ENCODE measurements at regions not wholly inside any gene's neighbourhood (a gene's known extent, or its start where the extent isn't known, plus 50 kb on each side); places are given as distances from the start of the nearest gene placed in this dataset.

- H2AFZ ChIP-seq (ENCODE audit: low read depth), result no peak overlapping the region
- ChIA-PET POLR2A (no interaction called here), CTCF (no interaction called here)
- 14% methylated on average over 10 of the region's 10 CpGs for WGBS (ENCODE audit: low lambda C conversion rate)
- DNase-seq, result no peak
- TF ChIP-seq TEAD4 (IDR thresholded peaks at IDR 0.05; ENCODE audit: borderline replicate concordance, insufficient read depth), result no peak
- no peak for TF ChIP-seq CHD2 (IDR thresholded peaks at IDR 0.05; ENCODE audit: low read length, partially characterized antibody)
- TF ChIP-seq SMC3 (IDR thresholded peaks at IDR 0.05; ENCODE audit: low read depth, low read length), result no peak
- no peak for TF ChIP-seq RFX5 (IDR thresholded peaks at IDR 0.05; ENCODE audit: low read length)
- no peak for TF ChIP-seq ELF1 (IDR thresholded peaks at IDR 0.05)
- TF ChIP-seq RAD21 (IDR thresholded peaks at IDR 0.05; ENCODE audit: low read length), result no peak
- no peak for TF ChIP-seq FOSL2 (IDR thresholded peaks at IDR 0.05; ENCODE audit: borderline replicate concordance, low read depth)
- H3K36me3 ChIP-seq (replicated peaks in 1 of 2; ENCODE audit: control insufficient read depth in 1 of 2, insufficient read depth in 2 of 2, low read length in 1 of 2), result no peaks in the 10 kb centered on the region
- H3K9me3 ChIP-seq, result no peaks in the 10 kb centered on the region
- no peaks in the 10 kb centered on the region for H3K4me1 ChIP-seq (ENCODE audit: control insufficient read depth in 1 of 2, insufficient read depth in 2 of 2, low read depth in 1 of 2, low read length in 1 of 2)
- H3K27ac ChIP-seq (ENCODE audit: low read depth in 2 of 2, low read length in 1 of 2), result no peak overlapping the region
- H3K4me3 ChIP-seq (ENCODE audit: low read depth in 2 of 2, low read length in 1 of 2), result no peak overlapping the region
- H3K4me2 ChIP-seq, result no peak overlapping the region
- no peaks in the 10 kb centered on the region for H3F3A ChIP-seq (replicated peaks; ENCODE audit: insufficient read depth)
- H3K27me3 ChIP-seq (ENCODE audit: insufficient read depth), result peaks cover 35% of the 10 kb centered on the region
- no peaks in the 10 kb centered on the region for H3K9me2 ChIP-seq
- no peak overlapping the region for H3K9ac ChIP-seq
- H3K79me2 ChIP-seq (ENCODE audit: insufficient read depth), result no peaks in the 10 kb centered on the region
- no peaks in the 10 kb centered on the region for H4K20me1 ChIP-seq (ENCODE audit: insufficient read depth)
These were observed 129.5 kb upstream of the SSTR4 start for GRCh38 chr20:22905658-22906057.

DNA sequence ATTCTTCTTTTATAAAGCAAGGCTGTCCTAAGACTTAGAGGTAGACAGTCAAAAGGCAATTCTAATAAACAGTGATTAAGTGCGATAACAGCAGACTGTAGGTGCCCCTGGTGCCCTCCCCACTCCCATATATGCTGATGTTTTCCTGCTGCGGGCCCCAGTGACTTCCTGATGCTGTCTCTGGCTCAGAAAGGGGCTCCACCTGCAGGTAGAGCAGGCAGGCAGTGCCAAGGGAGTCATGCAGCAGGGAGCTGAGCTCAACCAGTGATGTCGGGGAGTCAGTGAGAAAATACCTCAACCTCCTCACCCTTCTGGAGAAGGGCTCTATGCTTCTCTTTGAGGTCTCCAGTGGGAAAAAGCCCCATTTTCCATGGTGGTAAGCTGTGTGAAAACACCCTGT lies 126.7 kb upstream of the SSTR4 start:
- H3K4me2 ChIP-seq, result no peak overlapping the region
- H3K4me3 ChIP-seq (ENCODE audit: low read depth in 2 of 2, low read length in 1 of 2), result no peak overlapping the region
- POLR2A ChIA-PET, result no interaction called here
- DNase-seq, result no peak
- no peaks in the 10 kb centered on the region for H3K79me2 ChIP-seq (ENCODE audit: insufficient read depth)
- H3K27ac ChIP-seq (ENCODE audit: low read depth in 2 of 2, low read length in 1 of 2), result no peak overlapping the region
- no peak for TF ChIP-seq FOSL2 (IDR thresholded peaks at IDR 0.05; ENCODE audit: borderline replicate concordance, low read depth)
- TF ChIP-seq RFX5 (IDR thresholded peaks at IDR 0.05; ENCODE audit: low read length), result no peak
- no peak for TF ChIP-seq SMC3 (IDR thresholded peaks at IDR 0.05; ENCODE audit: low read depth, low read length)
- TF ChIP-seq SIN3A (IDR thresholded peaks at IDR 0.05; ENCODE audit: borderline replicate concordance, low read depth, low read length), result no peak
- TF ChIP-seq JUND (IDR thresholded peaks at IDR 0.05), result no peak
- no peak for TF ChIP-seq EZH2phosphoT487 (IDR thresholded peaks at IDR 0.05; ENCODE audit: borderline replicate concordance, low read depth)
- no peak for TF ChIP-seq RAD21 (IDR thresholded peaks at IDR 0.05; ENCODE audit: low read length)
- TF ChIP-seq, protein P1, sequence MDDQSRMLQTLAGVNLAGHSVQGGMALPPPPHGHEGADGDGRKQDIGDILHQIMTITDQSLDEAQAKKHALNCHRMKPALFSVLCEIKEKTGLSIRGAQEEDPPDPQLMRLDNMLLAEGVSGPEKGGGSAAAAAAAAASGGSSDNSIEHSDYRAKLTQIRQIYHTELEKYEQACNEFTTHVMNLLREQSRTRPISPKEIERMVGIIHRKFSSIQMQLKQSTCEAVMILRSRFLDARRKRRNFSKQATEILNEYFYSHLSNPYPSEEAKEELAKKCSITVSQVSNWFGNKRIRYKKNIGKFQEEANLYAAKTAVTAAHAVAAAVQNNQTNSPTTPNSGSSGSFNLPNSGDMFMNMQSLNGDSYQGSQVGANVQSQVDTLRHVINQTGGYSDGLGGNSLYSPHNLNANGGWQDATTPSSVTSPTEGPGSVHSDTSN (IDR thresholded peaks at IDR 0.05), result no peak
- no peak for TF ChIP-seq CHD2 (IDR thresholded peaks at IDR 0.05; ENCODE audit: low read length, partially characterized antibody)
- TF ChIP-seq, protein P2, sequence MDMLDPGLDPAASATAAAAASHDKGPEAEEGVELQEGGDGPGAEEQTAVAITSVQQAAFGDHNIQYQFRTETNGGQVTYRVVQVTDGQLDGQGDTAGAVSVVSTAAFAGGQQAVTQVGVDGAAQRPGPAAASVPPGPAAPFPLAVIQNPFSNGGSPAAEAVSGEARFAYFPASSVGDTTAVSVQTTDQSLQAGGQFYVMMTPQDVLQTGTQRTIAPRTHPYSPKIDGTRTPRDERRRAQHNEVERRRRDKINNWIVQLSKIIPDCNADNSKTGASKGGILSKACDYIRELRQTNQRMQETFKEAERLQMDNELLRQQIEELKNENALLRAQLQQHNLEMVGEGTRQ (IDR thresholded peaks at IDR 0.05; ENCODE audit: borderline replicate concordance, low read depth, low read length), result no peak
- TF ChIP-seq YY1 (IDR thresholded peaks at IDR 0.05; ENCODE audit: low read depth), result no peak
- TF ChIP-seq MEF2A (IDR thresholded peaks at IDR 0.05; ENCODE audit: borderline replicate concordance, low read depth), result no peak
- TF ChIP-seq GABPA (IDR thresholded peaks at IDR 0.05; ENCODE audit: low read depth), result no peak
- TF ChIP-seq, protein P3, sequence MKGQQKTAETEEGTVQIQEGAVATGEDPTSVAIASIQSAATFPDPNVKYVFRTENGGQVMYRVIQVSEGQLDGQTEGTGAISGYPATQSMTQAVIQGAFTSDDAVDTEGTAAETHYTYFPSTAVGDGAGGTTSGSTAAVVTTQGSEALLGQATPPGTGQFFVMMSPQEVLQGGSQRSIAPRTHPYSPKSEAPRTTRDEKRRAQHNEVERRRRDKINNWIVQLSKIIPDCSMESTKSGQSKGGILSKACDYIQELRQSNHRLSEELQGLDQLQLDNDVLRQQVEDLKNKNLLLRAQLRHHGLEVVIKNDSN (IDR thresholded peaks at IDR 0.05; ENCODE audit: borderline replicate concordance, low read depth), result no peak
- no peaks in the 10 kb centered on the region for H4K20me1 ChIP-seq (ENCODE audit: insufficient read depth)
- H3K9me2 ChIP-seq, result no peaks in the 10 kb centered on the region
- no peak overlapping the region for H3K9ac ChIP-seq
- no peaks in the 10 kb centered on the region for H3K9me3 ChIP-seq
- H2AFZ ChIP-seq (ENCODE audit: low read depth), result no peak overlapping the region
- CTCF ChIA-PET, result interaction anchor here (0.6 kb wide), 1 partner anchor 56 kb away, joined by 3 read pairs; no protein-coding TSS in a partner anchor
- no peaks in the 10 kb centered on the region for H3K4me1 ChIP-seq (ENCODE audit: control insufficient read depth in 1 of 2, insufficient read depth in 2 of 2, low read depth in 1 of 2, low read length in 1 of 2)
- H3F3A ChIP-seq (replicated peaks; ENCODE audit: insufficient read depth), result no peaks in the 10 kb centered on the region
- no peaks in the 10 kb centered on the region for H3K36me3 ChIP-seq (replicated peaks in 1 of 2; ENCODE audit: control insufficient read depth in 1 of 2, insufficient read depth in 2 of 2, low read length in 1 of 2)
- 23% methylated on average over 3 of the region's 3 CpGs for WGBS (ENCODE audit: low lambda C conversion rate)
- H3K27me3 ChIP-seq (ENCODE audit: insufficient read depth), result peaks cover 35% of the 10 kb centered on the region

All from SK-N-SH (cell line).